ENCODE measurements at regions not wholly inside any gene's neighbourhood (a gene's known extent, or its start where the extent isn't known, plus 50 kb on each side); places are given as distances from the start of the nearest gene placed in this dataset.

DNA sequence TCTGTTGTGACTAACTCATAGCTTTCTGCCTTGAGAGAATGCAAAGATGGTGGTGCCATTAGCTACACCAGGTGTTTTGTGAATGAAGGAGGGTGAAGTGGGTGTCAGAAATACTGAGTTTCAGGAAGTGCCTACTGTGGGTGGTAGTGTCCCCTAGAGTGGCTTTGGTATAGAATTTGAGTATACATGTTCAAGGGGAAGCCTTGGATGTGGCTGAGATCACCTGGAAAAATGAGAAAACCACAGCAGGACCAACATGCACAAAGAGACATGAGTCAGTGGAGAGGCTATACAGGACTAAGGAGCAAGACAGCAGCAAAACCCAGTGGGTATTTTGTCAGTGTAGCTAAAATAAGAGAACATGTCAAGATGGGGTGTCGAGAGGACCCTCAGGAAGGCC, 204.3 kb upstream of the TBL1X start:
- no peak overlapping the region for H3K27ac ChIP-seq
- TF ChIP-seq ZFX (IDR thresholded peaks at IDR 0.05), result no peak
- TF ChIP-seq, protein P1, sequence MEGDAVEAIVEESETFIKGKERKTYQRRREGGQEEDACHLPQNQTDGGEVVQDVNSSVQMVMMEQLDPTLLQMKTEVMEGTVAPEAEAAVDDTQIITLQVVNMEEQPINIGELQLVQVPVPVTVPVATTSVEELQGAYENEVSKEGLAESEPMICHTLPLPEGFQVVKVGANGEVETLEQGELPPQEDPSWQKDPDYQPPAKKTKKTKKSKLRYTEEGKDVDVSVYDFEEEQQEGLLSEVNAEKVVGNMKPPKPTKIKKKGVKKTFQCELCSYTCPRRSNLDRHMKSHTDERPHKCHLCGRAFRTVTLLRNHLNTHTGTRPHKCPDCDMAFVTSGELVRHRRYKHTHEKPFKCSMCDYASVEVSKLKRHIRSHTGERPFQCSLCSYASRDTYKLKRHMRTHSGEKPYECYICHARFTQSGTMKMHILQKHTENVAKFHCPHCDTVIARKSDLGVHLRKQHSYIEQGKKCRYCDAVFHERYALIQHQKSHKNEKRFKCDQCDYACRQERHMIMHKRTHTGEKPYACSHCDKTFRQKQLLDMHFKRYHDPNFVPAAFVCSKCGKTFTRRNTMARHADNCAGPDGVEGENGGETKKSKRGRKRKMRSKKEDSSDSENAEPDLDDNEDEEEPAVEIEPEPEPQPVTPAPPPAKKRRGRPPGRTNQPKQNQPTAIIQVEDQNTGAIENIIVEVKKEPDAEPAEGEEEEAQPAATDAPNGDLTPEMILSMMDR (conservative IDR thresholded peaks at IDR 0.05), result no peak

DNA sequence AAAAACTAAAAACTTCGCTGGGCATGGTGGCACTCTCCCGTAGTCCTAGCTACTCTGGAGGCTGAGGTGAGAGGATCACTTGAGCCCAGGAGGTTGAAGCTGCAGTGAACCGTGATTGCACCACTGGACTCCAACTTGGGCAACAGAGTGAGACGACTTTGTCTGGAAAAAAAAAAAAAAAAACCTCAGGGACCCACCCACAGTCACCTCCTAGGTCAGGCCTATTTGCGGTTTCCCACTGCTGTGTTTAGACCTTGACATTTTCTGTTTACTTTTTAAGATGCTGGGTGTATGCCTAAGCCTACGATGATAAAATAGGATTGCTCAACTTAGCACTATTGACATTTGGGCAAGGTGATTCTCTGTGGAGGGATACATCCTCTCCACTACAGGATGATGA, 197.4 kb upstream of the TBL1X start:
- TF ChIP-seq, protein P1 (conservative IDR thresholded peaks at IDR 0.05), result no peak
- TF ChIP-seq ZFX (IDR thresholded peaks at IDR 0.05), result no peak
- no peak overlapping the region for H3K27ac ChIP-seq

DNA sequence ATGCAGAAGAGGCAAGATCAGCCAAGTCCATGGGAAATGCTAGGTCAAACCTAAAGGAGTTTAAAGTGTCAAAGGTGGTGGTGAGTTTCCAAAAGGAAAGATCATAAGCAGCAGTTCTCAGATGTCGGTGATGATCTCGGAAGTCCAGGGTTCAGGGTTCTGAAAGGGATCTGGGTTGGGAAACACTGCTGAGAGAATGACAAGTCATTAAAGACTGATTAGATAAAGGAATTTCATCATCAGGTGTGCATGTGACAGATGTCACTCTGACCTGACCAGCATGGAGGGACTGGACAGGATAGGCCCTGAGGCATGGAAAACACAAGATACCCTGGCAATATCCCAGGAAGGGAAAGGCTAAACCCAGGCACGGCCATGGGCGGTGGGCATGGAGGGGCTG, 195.7 kb upstream of the TBL1X start:
- H3K27ac ChIP-seq, result no peak overlapping the region
- TF ChIP-seq ZFX (IDR thresholded peaks at IDR 0.05), result no peak
- TF ChIP-seq, protein P1 (conservative IDR thresholded peaks at IDR 0.05), result no peak

DNA sequence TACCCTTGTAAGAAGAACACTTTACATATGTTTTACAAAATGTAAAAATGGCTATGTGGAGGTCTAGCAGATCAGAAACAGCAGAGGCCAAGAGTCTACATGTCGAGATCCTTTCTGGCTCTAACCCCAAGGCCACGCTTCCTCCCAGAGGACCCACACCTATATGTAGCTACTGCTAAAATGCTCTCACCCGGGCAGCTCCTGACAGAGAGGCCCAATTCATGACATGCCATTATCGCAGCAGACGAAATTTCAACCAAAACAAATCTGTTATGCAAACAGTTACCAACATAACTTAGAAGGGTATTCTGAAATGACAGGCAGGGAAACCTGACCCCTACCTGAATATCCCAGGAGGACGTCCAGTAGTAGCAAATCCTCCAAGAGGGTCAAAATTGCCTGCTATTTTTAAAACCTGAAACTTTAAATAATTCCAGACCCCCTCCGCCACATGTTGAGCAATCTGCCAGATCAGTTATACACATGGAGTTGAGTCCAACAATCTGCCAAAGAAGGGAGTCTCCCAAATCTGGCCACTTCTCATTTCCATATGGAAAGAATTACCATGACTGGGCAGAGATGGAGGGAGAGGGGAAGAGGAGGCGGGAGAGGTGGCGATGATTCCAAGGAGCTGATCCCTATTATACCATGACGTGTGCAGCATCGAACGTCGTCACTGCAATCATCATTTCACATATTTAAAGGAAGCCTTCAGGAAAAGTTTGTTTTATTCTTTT, 192.9 kb upstream of the TBL1X start:
- H3K27ac ChIP-seq, result no peak overlapping the region
- no peak for TF ChIP-seq ZFX (IDR thresholded peaks at IDR 0.05)
- TF ChIP-seq, protein P1 (conservative IDR thresholded peaks at IDR 0.05), result no peak

DNA sequence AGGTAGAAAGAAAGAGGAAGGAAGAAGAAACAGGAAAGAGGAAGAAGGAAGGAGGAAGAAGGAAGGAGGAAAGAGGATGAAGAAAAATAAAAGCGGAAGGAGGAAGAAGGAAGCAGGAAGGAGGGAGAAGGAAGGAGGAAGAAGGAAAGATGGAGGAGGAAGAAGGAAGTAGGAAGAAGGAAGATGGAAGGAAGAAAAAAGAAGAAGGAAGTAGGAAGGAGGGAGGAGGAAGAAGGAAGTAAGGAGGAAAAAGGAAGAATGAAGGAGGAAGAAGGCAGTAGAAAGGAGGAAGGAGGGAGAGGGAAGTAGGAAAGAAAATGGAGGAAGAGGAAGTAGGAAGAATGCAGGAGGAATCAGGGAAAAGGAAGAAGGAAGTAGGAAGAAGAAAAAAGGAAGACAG, 191.1 kb upstream of the TBL1X start:
- no peak for TF ChIP-seq ZFX (IDR thresholded peaks at IDR 0.05)
- TF ChIP-seq, protein P1 (conservative IDR thresholded peaks at IDR 0.05), result no peak
- H3K27ac ChIP-seq, result no peak overlapping the region

DNA sequence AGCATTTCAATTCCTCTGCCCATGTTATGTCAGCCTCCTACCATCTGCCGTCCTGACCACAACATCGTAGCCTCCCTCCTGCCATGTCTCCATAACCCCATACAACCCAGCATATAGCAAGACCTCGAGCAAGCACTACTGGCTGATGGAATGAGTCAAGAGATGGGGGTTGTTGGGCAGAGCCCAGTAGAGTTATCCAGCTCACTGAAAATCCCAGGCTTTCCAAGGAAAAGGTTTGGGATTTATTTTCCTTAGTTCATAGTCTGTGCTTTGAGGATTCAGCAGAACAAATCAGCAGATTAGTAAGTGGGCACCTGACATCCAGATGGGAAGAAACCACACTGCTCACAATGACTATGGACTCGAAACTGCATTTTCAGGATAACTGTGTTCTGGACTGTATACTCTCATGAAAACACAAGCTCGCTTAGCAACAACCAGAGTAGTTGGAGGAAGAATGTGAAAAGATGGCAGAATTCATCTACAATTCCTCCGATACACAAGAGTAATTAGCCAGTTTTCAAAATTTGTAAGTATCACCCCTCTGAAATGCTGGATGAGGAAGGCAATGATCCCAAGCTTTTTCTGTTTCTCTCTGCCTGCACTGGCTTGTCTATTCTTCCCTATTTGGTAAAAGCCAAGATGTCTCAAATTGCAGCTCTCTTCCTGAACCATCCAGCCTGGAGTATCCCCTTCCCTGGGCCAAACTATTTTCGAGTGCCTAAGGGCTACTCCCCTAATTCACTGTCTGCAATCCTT, 186.2 kb upstream of the TBL1X start:
- no peak overlapping the region for H3K27ac ChIP-seq
- TF ChIP-seq, protein P1 (conservative IDR thresholded peaks at IDR 0.05), result no peak
- TF ChIP-seq ZFX (IDR thresholded peaks at IDR 0.05), result no peak

DNA sequence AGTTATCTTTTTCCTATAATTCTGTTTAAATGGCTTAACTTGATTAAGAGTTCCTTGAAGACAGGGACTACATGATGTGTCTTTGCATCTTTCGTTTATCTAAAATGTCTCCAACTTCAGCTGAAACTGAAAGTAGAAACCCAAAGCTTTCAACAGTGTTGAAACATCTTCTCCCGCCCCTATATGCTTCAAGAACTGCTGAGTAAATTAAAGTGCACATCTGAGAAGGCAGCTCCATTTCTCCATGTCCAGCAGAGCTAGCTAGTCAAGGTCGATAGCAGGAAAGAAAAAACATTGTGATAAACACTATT, 185.7 kb upstream of the TBL1X start:
- no peak overlapping the region for H3K27ac ChIP-seq
- TF ChIP-seq, protein P1 (conservative IDR thresholded peaks at IDR 0.05), result no peak
- TF ChIP-seq ZFX (IDR thresholded peaks at IDR 0.05), result no peak

Measured in C4-2B (cell line).